RWPE2 (cell line): ENCODE measurements at regions not wholly inside any gene's neighbourhood (a gene's known extent, or its start where the extent isn't known, plus 50 kb on each side); places are given as distances from the start of the nearest gene placed in this dataset.

Experiments used
- ATAC-seq: fragments of 200-7000 bp; cut with Tn5 transposase; 3 replicates; pipeline ENCODE4 v1.9.1; 2021; ENCODE audit warnings: low read depth
- DNase-seq: peaks from one replicate; pipeline ENCODE4 v3.0.0-alpha.2; 2020; ENCODE audit warnings: low spot score
- H3K27ac ChIP-seq: fragments of 450-650 bp; 2 replicates; pipeline ENCODE4 v1.5.1; 2017; ENCODE audit warnings: mild to moderate bottlenecking; ENCODE audit not compliant: poor library complexity, severe bottlenecking
- H3K27me3 ChIP-seq: fragments of 250-450 bp; sonication (Bioruptor Pico); 2 replicates; pipeline ENCODE4 v1.5.1; 2021; ENCODE audit warnings: mild to moderate bottlenecking, moderate library complexity; ENCODE audit not compliant: insufficient read depth, poor library complexity, severe bottlenecking
- H3K36me3 ChIP-seq: fragments of 250-450 bp; sonication (Bioruptor Pico); 2 replicates; pipeline ENCODE4 v1.5.1; 2020; ENCODE audit warnings: low read depth, mild to moderate bottlenecking, moderate library complexity
- H3K4me1 ChIP-seq: fragments of 250-450 bp; sonication (Bioruptor Pico); 2 replicates; pipeline ENCODE4 v1.5.1; 2021; ENCODE audit warnings: mild to moderate bottlenecking, moderate library complexity; ENCODE audit not compliant: insufficient read depth, poor library complexity, severe bottlenecking
- H3K4me3 ChIP-seq: fragments of 250-450 bp; sonication (Bioruptor Pico); 2 replicates; pipeline ENCODE4 v1.5.1; 2021; ENCODE audit warnings: mild to moderate bottlenecking, moderate library complexity; ENCODE audit not compliant: severe bottlenecking
- H3K9me3 ChIP-seq: fragments of 250-450 bp; sonication (Bioruptor Pico); 2 replicates; pipeline ENCODE4 v1.5.1; 2021; ENCODE audit warnings: mild to moderate bottlenecking, moderate library complexity; ENCODE audit not compliant: severe bottlenecking
- TF ChIP-seq, protein P1 (sequence below): fragments of 450-650 bp; IDR thresholded peaks from one replicate; pipeline ENCODE4 v1.5.1; 2017; ENCODE audit warnings: mild to moderate bottlenecking, moderate library complexity; ENCODE audit not compliant: poor library complexity, severe bottlenecking

GRCh38 chr4:45370408-45370807, 644.1 kb upstream of the GNPDA2 start:
- H3K9me3 ChIP-seq = no peaks in the 10 kb centered on the region
- TF ChIP-seq, protein P1, sequence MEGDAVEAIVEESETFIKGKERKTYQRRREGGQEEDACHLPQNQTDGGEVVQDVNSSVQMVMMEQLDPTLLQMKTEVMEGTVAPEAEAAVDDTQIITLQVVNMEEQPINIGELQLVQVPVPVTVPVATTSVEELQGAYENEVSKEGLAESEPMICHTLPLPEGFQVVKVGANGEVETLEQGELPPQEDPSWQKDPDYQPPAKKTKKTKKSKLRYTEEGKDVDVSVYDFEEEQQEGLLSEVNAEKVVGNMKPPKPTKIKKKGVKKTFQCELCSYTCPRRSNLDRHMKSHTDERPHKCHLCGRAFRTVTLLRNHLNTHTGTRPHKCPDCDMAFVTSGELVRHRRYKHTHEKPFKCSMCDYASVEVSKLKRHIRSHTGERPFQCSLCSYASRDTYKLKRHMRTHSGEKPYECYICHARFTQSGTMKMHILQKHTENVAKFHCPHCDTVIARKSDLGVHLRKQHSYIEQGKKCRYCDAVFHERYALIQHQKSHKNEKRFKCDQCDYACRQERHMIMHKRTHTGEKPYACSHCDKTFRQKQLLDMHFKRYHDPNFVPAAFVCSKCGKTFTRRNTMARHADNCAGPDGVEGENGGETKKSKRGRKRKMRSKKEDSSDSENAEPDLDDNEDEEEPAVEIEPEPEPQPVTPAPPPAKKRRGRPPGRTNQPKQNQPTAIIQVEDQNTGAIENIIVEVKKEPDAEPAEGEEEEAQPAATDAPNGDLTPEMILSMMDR = no peak

DNA sequence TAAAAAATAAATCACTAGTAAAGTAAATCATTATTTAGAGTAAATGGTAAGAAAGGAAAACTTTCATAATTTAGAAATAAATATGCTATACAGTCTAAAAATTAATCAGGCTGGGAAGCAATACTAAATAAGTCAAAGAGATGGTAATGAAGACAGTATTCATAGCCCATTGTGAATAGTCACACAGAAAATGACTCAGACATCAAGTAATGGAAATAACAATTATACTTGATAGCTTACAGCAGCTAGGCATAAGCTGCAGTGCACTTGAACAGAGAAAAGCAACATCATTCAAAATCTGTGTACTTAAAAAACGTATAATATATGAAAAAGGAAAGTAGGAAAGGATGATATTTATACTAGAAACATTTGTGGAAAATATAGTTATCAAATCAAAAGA, 642.5 kb upstream of the GNPDA2 start:
- no peak for ATAC-seq

More at GRCh38 chr4:45370408-45370807, 644.1 kb upstream of the GNPDA2 start:
- Histone ChIP-seq H3K4me3 (no peak overlapping the region), H3K27ac (no peak overlapping the region), H3K4me1 (no peaks in the 10 kb centered on the region), H3K27me3 (no peaks in the 10 kb centered on the region), H3K36me3 (no peaks in the 10 kb centered on the region)
- ATAC-seq (no peak), DNase-seq (no peak)

GRCh38 chr4:45363931-45364330, 637.6 kb upstream of the GNPDA2 start:
- TF ChIP-seq, protein P1 = no peak
- Histone ChIP-seq H3K9me3 (no peaks in the 10 kb centered on the region), H3K36me3 (no peaks in the 10 kb centered on the region), H3K4me3 (no peak overlapping the region), H3K4me1 (no peaks in the 10 kb centered on the region), H3K27me3 (no peaks in the 10 kb centered on the region), H3K27ac (no peak overlapping the region)
- ATAC-seq (no peak), DNase-seq (no peak)

More for the DNA sequence above, 642.5 kb upstream of the GNPDA2 start:
- Histone ChIP-seq H3K9me3 (no peaks in the 10 kb centered on the region), H3K27me3 (no peaks in the 10 kb centered on the region), H3K36me3 (no peaks in the 10 kb centered on the region), H3K4me1 (no peaks in the 10 kb centered on the region), H3K27ac (no peak overlapping the region), H3K4me3 (no peak overlapping the region)
- DNase-seq = no peak
- TF ChIP-seq, protein P1 = no peak

- H3K27me3 ChIP-seq = no peaks in the 10 kb centered on the region
- TF ChIP-seq, protein P1 = no peak
- H3K4me3 ChIP-seq = no peak overlapping the region
- no peak for ATAC-seq
- no peaks in the 10 kb centered on the region for H3K9me3 ChIP-seq
- no peaks in the 10 kb centered on the region for H3K36me3 ChIP-seq
- H3K27ac ChIP-seq = no peak overlapping the region
- DNase-seq = no peak
- no peaks in the 10 kb centered on the region for H3K4me1 ChIP-seq
Observed at GRCh38 chr4:45358573-45359506, 632.5 kb upstream of the GNPDA2 start.

GRCh38 chr4:45353161-45353560, 626.8 kb upstream of the GNPDA2 start:
- no peak for DNase-seq
- TF ChIP-seq, protein P1 = no peak
- no peak overlapping the region for H3K27ac ChIP-seq
- H3K9me3 ChIP-seq = no peaks in the 10 kb centered on the region
- H3K4me3 ChIP-seq = no peak overlapping the region
- ATAC-seq = no peak
- H3K36me3 ChIP-seq = no peaks in the 10 kb centered on the region
- H3K4me1 ChIP-seq = peaks cover 5% of the 10 kb centered on the region
- H3K27me3 ChIP-seq = no peaks in the 10 kb centered on the region
